H54 (cell line): ENCODE measurements at regions not wholly inside any gene's neighbourhood (a gene's known extent, or its start where the extent isn't known, plus 50 kb on each side); places are given as distances from the start of the nearest gene placed in this dataset.
"Not testable (repeated sequence)": the region's sequence is repeated elsewhere in the genome, so short reads cannot be mapped to it uniquely, and the experiment has no call there.

Experiments used
- DNase-seq: peaks from one replicate; pipeline ENCODE4 v3.0.0; 2011; ENCODE audit warnings: low spot score, mixed read lengths; ENCODE audit not compliant: insufficient read length
- FAIRE-seq: peaks from 3 replicates; lab custom pipeline; 2011; peaks lifted over from hg19 to GRCh38; lab: Jason Lieb, UNC

GRCh38 chr4:49570248-49570647 is 584.2 kb downstream of the CWH43 start:
- DNase-seq, FAIRE-seq: not testable (repeated sequence)

GRCh38 chr4:49573666-49574215 is 587.7 kb downstream of the CWH43 start:
- not testable (repeated sequence) for DNase-seq, FAIRE-seq

- FAIRE-seq, DNase-seq: not testable (repeated sequence)
Measured at GRCh38 chr4:49575250-49575649, 589.2 kb downstream of the CWH43 start.

- DNase-seq, FAIRE-seq: not testable (repeated sequence)
Measured at GRCh38 chr4:49578371-49578770, 592.3 kb downstream of the CWH43 start.

- not testable (repeated sequence) for DNase-seq, FAIRE-seq
Measured at GRCh38 chr4:49578899-49579298, 592.8 kb downstream of the CWH43 start.

- not testable (repeated sequence) for DNase-seq, FAIRE-seq
Measured at GRCh38 chr4:49580166-49580565, 594.1 kb downstream of the CWH43 start.

GRCh38 chr4:49588401-49588800 is 602.3 kb downstream of the CWH43 start:
- DNase-seq, FAIRE-seq: not testable (repeated sequence)

GRCh38 chr4:49618436-49618835 is 632.4 kb downstream of the CWH43 start:
- not testable (repeated sequence) for FAIRE-seq, DNase-seq

- not testable (repeated sequence) for DNase-seq, FAIRE-seq
Measured at GRCh38 chr4:49626478-49626877, 640.4 kb downstream of the CWH43 start.
